ENCODE measurements at regions not wholly inside any gene's neighbourhood (a gene's known extent, or its start where the extent isn't known, plus 50 kb on each side); places are given as distances from the start of the nearest gene placed in this dataset.

DNA sequence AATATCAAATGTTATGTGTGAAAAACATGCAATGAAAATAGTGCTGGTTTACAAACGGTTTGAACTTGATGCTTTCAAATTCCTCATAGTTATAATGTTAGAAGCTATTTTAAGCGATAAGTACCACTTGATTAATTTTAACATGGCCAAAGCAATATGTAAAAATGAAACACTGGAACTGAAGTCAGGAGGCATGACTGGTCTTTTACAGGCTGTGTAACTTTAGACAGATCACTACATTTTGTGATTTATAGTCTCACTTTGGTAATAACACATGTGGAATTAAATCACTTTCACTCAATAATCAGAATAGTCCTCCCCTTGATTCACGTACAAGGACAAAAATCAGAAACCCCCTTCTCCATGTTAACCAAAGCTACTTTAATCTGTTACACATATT, 482.7 kb upstream of the NECTIN3 start:
- TF ChIP-seq, protein P1, sequence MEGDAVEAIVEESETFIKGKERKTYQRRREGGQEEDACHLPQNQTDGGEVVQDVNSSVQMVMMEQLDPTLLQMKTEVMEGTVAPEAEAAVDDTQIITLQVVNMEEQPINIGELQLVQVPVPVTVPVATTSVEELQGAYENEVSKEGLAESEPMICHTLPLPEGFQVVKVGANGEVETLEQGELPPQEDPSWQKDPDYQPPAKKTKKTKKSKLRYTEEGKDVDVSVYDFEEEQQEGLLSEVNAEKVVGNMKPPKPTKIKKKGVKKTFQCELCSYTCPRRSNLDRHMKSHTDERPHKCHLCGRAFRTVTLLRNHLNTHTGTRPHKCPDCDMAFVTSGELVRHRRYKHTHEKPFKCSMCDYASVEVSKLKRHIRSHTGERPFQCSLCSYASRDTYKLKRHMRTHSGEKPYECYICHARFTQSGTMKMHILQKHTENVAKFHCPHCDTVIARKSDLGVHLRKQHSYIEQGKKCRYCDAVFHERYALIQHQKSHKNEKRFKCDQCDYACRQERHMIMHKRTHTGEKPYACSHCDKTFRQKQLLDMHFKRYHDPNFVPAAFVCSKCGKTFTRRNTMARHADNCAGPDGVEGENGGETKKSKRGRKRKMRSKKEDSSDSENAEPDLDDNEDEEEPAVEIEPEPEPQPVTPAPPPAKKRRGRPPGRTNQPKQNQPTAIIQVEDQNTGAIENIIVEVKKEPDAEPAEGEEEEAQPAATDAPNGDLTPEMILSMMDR (IDR thresholded peaks at IDR 0.05; ENCODE audit: low read depth, low read length), result no peak
- no peak overlapping the region for H3K4me3 ChIP-seq (ENCODE audit: low read depth, low read length)
- in situ Hi-C loops (cut with HindIII; ENCODE audit: low sequenced_read_pairs), result no loop called here
- DNase-seq (ENCODE audit: low read depth, low spot score), result no peak

DNA sequence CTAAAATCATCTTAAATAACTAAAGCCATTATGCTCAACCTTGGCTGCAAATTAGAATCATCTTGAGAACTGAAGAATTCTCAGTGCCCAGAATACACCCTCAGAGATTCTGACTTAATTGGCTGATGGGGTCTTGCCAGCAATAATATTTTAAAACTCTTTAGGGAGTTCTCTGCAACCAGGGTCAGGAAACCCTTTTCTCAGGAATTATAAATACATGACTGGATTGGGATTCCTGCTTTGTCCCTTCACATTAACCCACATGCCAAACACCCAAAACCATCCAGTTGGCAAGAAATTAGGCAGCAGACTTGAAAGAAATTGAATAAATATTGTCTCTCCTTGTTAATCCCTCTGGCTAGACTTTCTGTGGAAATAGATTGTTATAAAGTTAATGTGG, 482.3 kb upstream of the NECTIN3 start:
- in situ Hi-C loops (cut with HindIII; ENCODE audit: low sequenced_read_pairs), result no loop called here
- no peak overlapping the region for H3K4me3 ChIP-seq (ENCODE audit: low read depth, low read length)
- TF ChIP-seq, protein P1 (IDR thresholded peaks at IDR 0.05; ENCODE audit: low read depth, low read length), result no peak
- DNase-seq (ENCODE audit: low read depth, low spot score), result no peak

DNA sequence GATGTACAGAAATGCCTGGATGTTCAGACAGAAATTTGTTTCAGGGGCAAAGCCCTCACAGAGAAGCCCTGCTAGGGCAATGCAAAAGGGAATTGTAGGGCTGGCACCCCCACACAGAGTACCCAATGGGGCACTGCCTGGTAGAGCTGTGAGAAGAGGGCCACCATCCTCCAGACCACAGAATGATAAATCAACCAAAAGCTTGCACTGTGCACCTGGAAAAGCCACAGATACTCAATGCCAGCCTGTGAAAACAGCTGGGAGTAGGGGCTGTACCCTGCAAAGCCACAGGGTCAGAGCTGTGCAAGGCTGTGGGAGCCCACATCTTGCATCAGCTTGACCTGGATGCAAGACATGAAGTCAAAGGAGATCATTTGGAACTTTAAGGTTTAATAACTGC, 477.9 kb upstream of the NECTIN3 start:
- DNase-seq (ENCODE audit: low read depth, low spot score), result no peak
- TF ChIP-seq, protein P1 (IDR thresholded peaks at IDR 0.05; ENCODE audit: low read depth, low read length), result no peak
- no peak overlapping the region for H3K4me3 ChIP-seq (ENCODE audit: low read depth, low read length)
- in situ Hi-C loops (cut with HindIII; ENCODE audit: low sequenced_read_pairs), result no loop called here

DNA sequence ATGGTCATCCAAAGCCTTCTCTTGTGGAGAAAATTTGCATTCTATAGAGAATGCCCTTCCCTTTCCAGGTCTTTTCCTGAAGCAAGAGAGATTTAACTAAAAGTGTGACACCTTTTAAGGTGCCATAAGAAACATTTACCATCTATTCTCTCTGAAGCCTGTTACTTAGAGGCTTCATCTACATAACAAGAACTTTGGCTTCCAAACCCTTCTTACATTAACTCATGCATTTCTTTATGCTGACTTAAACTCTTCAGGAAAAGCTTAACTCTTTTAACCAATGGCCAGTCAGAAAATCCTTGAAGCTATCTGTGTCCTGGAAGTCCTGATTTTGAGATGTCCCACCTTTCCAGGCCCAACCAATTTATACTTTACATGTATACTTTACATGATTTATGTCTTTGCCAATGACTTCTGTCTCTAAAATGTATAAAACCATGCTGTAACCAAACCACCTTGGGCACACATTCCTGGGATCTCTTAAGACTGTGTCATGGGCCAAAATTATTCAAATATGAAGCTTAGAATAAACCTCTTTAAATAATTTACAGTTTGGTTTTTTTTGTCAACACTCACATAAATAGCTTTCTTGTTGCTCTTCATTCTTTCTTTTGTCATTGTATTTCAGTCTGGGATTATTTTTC, 472.6 kb upstream of the NECTIN3 start:
- TF ChIP-seq, protein P1 (IDR thresholded peaks at IDR 0.05; ENCODE audit: low read depth, low read length), result no peak
- no peak overlapping the region for H3K4me3 ChIP-seq (ENCODE audit: low read depth, low read length)
- in situ Hi-C loops (cut with HindIII; ENCODE audit: low sequenced_read_pairs), result no loop called here
- peak; percentile 35 for DNase-seq (ENCODE audit: low read depth, low spot score)

DNA sequence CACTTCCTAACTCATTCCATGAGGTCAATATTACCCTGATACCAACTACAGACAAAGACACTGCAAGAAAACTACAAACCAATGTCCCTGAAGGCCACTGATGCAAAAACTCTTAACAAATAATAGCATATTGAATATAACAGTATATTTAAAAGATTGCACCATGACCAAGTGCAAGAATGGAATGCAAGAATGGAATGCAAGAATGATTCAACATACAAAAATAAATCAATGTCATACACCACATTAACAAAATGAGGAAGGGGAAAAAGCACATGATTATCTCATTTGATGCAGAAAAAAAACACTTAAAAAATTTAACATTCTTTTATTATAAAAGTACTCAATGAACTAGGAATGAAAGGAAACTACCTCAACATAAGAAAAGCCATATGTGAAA, 463.1 kb upstream of the NECTIN3 start:
- TF ChIP-seq, protein P1 (IDR thresholded peaks at IDR 0.05; ENCODE audit: low read depth, low read length), result no peak
- no peak for DNase-seq (ENCODE audit: low read depth, low spot score)
- no peak overlapping the region for H3K4me3 ChIP-seq (ENCODE audit: low read depth, low read length)
- in situ Hi-C loops (cut with HindIII; ENCODE audit: low sequenced_read_pairs), result no loop called here

DNA sequence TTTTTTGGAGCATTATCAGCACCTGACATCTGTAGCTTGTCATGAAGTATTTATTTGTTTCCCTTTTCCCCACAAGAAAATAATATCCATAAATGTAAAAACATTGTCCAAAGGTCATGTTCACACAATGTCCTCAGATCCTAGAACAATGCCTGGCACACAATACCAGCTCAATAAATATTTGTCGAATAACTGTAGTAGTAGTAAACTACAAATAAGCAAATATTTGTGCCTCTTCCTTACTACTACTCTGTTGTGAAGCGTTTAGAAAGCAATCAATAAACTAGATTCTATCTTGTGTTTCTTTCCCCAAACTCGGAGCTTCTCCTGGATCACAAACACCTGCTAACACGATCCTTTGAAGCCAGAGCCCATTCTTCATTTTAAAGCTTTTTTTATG, 459.6 kb upstream of the NECTIN3 start:
- no peak overlapping the region for H3K4me3 ChIP-seq (ENCODE audit: low read depth, low read length)
- DNase-seq (ENCODE audit: low read depth, low spot score), result no peak
- TF ChIP-seq, protein P1 (IDR thresholded peaks at IDR 0.05; ENCODE audit: low read depth, low read length), result no peak
- in situ Hi-C loops (cut with HindIII; ENCODE audit: low sequenced_read_pairs), result no loop called here
